ENCODE measurements at regions not wholly inside any gene's neighbourhood (a gene's known extent, or its start where the extent isn't known, plus 50 kb on each side); places are given as distances from the start of the nearest gene placed in this dataset.
"Not testable (repeated sequence)": the region's sequence is repeated elsewhere in the genome, so short reads cannot be mapped to it uniquely, and the experiment has no call there.

GRCh38 chr18:43846299-43846698 lies 569.0 kb upstream of the SYT4 start:
- no peaks in the 10 kb centered on the region for H3K79me2 ChIP-seq (ENCODE audit: low read depth)
- no peak overlapping the region for H2AFZ ChIP-seq (replicated peaks)
- peak; percentile 84 for DNase-seq (ENCODE audit: low spot score)
- H3K9ac ChIP-seq: no peak overlapping the region
- H3K4me2 ChIP-seq: peak overlapping the region; percentile 69
- H3F3A ChIP-seq (ENCODE audit: low read depth): peaks cover 15% of the 10 kb centered on the region
- Mint-ChIP-seq H3K4me1 (peaks cover 31% of the 10 kb centered on the region), H3K36me3 (no peaks in the 10 kb centered on the region), H3K9me3 (no peaks in the 10 kb centered on the region), H3K4me3 (no peak overlapping the region), H3K27ac (peak overlapping the region; percentile 40), H3K27me3 (ENCODE audit: insufficient read depth, low read depth) (no peaks in the 10 kb centered on the region)
- H4K20me1 ChIP-seq (ENCODE audit: low read depth): no peaks in the 10 kb centered on the region
- no peaks in the 10 kb centered on the region for H3K27me3 ChIP-seq
- TF ChIP-seq EZH2phosphoT487 (IDR thresholded peaks at IDR 0.05) (peak; percentile 69), CTCF (IDR thresholded peaks at IDR 0.05) (no peak)
- H3K4me3 ChIP-seq: no peak overlapping the region
- H3K36me3 ChIP-seq: no peaks in the 10 kb centered on the region
- H3K27ac ChIP-seq: no peak overlapping the region
- H3K9me3 ChIP-seq (ENCODE audit: low read depth): no peaks in the 10 kb centered on the region
- H3K4me1 ChIP-seq: peaks cover 28% of the 10 kb centered on the region

- Histone ChIP-seq H3K79me2 (ENCODE audit: low read depth) (no peaks in the 10 kb centered on the region), H3K27ac (peak overlapping the region; percentile 2), H2AFZ (replicated peaks) (no peak overlapping the region), H4K20me1 (ENCODE audit: low read depth) (no peaks in the 10 kb centered on the region), H3K9ac (no peak overlapping the region), H3K4me2 (peak overlapping the region; percentile 69), H3F3A (ENCODE audit: low read depth) (peaks cover 15% of the 10 kb centered on the region), H3K27me3 (no peaks in the 10 kb centered on the region), H3K4me1 (peaks cover 28% of the 10 kb centered on the region), H3K9me3 (ENCODE audit: low read depth) (no peaks in the 10 kb centered on the region), H3K4me3 (no peak overlapping the region), H3K36me3 (no peaks in the 10 kb centered on the region)
- Mint-ChIP-seq H3K27me3 (ENCODE audit: insufficient read depth, low read depth) (no peaks in the 10 kb centered on the region), H3K4me1 (peaks cover 31% of the 10 kb centered on the region), H3K36me3 (no peaks in the 10 kb centered on the region), H3K27ac (peak overlapping the region; percentile 80), H3K4me3 (no peak overlapping the region), H3K9me3 (no peaks in the 10 kb centered on the region)
- DNase-seq (ENCODE audit: low spot score): peak; percentile 30
- TF ChIP-seq CTCF (IDR thresholded peaks at IDR 0.05) (no peak), EZH2 (IDR thresholded peaks at IDR 0.05) (no peak), EZH2phosphoT487 (IDR thresholded peaks at IDR 0.05) (no peak)
Observed at GRCh38 chr18:43847164-43848091, 570.1 kb upstream of the SYT4 start.

- H3K4me3 ChIP-seq; H4K20me1 ChIP-seq (ENCODE audit: low read depth); H3K27me3 ChIP-seq; H3K27ac Mint-ChIP-seq; H3K36me3 Mint-ChIP-seq; H3K9me3 Mint-ChIP-seq; H3K4me2 ChIP-seq; H3K9me3 ChIP-seq (ENCODE audit: low read depth); H3K9ac ChIP-seq; H2AFZ ChIP-seq (replicated peaks); H3K27ac ChIP-seq; H3K79me2 ChIP-seq (ENCODE audit: low read depth); H3K27me3 Mint-ChIP-seq (ENCODE audit: insufficient read depth, low read depth); H3K36me3 ChIP-seq; DNase-seq (ENCODE audit: low spot score); H3K4me3 Mint-ChIP-seq: not testable (repeated sequence)
- peaks cover 15% of the 10 kb centered on the region for H3F3A ChIP-seq (ENCODE audit: low read depth)
- H3K4me1 Mint-ChIP-seq: peaks cover 31% of the 10 kb centered on the region
- H3K4me1 ChIP-seq: peaks cover 28% of the 10 kb centered on the region
Observed at GRCh38 chr18:43849831-43850230, 572.5 kb upstream of the SYT4 start.

- peak; percentile 4 for DNase-seq (ENCODE audit: low spot score)
- Mint-ChIP-seq H3K27ac (no peak overlapping the region), H3K27me3 (ENCODE audit: insufficient read depth, low read depth) (peaks cover 4% of the 10 kb centered on the region), H3K36me3 (no peaks in the 10 kb centered on the region), H3K9me3 (no peaks in the 10 kb centered on the region), H3K4me3 (no peak overlapping the region), H3K4me1 (no peaks in the 10 kb centered on the region)
- H3K27ac ChIP-seq: no peak overlapping the region
- no peaks in the 10 kb centered on the region for H3K27me3 ChIP-seq
- peak overlapping the region; percentile 6 for H2AFZ ChIP-seq (replicated peaks)
- no peak overlapping the region for H3K4me3 ChIP-seq
- H3K9me3 ChIP-seq (ENCODE audit: low read depth): no peaks in the 10 kb centered on the region
- no peaks in the 10 kb centered on the region for H3K4me1 ChIP-seq
- no peaks in the 10 kb centered on the region for H3K36me3 ChIP-seq
- H3K79me2 ChIP-seq (ENCODE audit: low read depth): no peaks in the 10 kb centered on the region
- TF ChIP-seq EZH2 (IDR thresholded peaks at IDR 0.05) (no peak), EZH2phosphoT487 (IDR thresholded peaks at IDR 0.05) (no peak), CTCF (IDR thresholded peaks at IDR 0.05) (no peak)
- H3K9ac ChIP-seq: no peak overlapping the region
- H3F3A ChIP-seq (ENCODE audit: low read depth): no peaks in the 10 kb centered on the region
- H4K20me1 ChIP-seq (ENCODE audit: low read depth): no peaks in the 10 kb centered on the region
- H3K4me2 ChIP-seq: no peak overlapping the region
Observed at GRCh38 chr18:43855376-43855775, 578.1 kb upstream of the SYT4 start.

Data from neural progenitor cell (in vitro differentiated cells).